ENCODE measurements at regions not wholly inside any gene's neighbourhood (a gene's known extent, or its start where the extent isn't known, plus 50 kb on each side); places are given as distances from the start of the nearest gene placed in this dataset.

DNA sequence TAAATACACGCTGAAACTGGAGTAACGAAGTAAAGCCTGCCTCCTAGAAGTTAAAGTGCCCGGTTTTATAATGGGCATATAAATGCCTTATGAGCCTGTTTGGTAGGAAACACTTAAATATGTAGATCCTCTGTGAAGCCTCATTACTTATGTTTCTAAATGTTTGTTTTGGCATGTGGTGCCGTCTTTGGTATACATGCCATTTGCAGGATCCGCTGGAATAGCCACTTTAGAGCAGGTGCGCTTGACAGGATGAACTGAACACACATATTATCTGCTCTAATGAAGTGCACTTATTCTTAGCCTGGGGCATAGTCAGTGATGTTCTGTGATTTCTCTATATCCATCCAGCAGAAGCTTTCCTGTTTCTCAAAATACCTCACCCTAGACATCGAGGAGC is 778.1 kb upstream of the WWC1 start:
- TF ChIP-seq, protein P1, sequence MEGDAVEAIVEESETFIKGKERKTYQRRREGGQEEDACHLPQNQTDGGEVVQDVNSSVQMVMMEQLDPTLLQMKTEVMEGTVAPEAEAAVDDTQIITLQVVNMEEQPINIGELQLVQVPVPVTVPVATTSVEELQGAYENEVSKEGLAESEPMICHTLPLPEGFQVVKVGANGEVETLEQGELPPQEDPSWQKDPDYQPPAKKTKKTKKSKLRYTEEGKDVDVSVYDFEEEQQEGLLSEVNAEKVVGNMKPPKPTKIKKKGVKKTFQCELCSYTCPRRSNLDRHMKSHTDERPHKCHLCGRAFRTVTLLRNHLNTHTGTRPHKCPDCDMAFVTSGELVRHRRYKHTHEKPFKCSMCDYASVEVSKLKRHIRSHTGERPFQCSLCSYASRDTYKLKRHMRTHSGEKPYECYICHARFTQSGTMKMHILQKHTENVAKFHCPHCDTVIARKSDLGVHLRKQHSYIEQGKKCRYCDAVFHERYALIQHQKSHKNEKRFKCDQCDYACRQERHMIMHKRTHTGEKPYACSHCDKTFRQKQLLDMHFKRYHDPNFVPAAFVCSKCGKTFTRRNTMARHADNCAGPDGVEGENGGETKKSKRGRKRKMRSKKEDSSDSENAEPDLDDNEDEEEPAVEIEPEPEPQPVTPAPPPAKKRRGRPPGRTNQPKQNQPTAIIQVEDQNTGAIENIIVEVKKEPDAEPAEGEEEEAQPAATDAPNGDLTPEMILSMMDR (IDR thresholded peaks at IDR 0.05) = no peak

GRCh38 chr5:167514461-167514860 is 777.0 kb upstream of the WWC1 start:
- TF ChIP-seq, protein P1 (IDR thresholded peaks at IDR 0.05) = no peak

DNA sequence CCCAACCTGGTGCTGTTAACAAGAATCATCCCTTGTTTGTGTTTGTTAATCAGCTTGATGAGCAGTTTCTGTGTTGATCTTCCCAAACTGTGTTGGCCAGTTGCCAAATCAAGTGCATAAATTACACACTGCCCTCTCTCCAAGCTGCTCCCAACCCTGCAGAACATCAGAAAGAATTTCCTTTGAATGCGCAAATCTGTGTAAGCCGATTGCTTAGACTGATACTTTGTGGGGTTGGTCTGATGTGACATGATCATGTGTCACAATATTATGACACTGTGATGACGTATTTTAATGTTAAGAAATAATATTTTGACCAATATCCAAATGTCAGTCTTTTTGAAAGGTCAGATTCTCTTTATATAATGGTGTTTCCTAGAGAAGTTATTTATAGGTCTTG is 766.4 kb upstream of the WWC1 start:
- TF ChIP-seq, protein P1 (IDR thresholded peaks at IDR 0.05) = no peak

DNA sequence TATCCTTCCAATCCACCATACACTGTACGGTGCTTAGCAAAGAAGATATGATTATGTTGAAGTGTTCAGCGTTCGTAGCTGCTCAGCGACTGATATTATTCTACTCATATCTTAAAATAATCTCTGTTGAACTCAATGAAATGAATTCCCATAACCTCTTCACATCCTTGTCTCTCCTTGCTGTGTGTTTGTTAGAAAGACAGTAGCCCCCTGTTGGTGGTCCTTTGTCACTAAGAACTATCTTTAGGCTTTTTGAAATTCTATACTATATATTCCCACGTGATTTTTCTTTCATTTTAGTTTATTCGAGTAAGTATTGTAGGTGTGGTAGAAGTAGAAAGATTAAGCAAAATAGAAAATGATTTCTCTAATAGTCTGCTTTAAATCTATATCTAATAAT is 762.8 kb upstream of the WWC1 start:
- TF ChIP-seq, protein P1 (IDR thresholded peaks at IDR 0.05) = no peak

- TF ChIP-seq, protein P1 (IDR thresholded peaks at IDR 0.05) = no peak
Measured at GRCh38 chr5:167530548-167530947, 760.9 kb upstream of the WWC1 start.

GRCh38 chr5:167533814-167534795 is 757.3 kb upstream of the WWC1 start:
- TF ChIP-seq, protein P1 (IDR thresholded peaks at IDR 0.05) = no peak

DNA sequence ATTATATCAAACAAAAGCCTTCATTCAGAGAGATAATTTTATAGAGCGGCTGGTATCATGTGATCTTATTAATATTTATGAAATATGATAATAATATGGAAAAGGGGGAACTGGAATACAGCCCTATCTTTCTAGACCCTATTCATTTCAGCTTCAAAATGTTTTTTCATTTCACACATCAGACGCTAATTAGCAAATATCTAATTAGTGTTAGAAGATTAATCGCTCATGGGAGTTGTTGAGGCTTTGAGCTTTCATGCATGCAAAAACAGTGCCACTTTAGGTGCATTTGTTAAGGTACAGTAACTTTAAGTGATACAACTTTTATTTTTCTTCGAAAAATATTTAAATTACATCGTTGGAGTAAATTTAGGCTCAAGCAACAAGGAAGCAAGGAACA is 751.7 kb upstream of the WWC1 start:
- TF ChIP-seq, protein P1 (IDR thresholded peaks at IDR 0.05) = no peak

Measured in LNCAP (cell line).